ENCODE measurements at regions not wholly inside any gene's neighbourhood (a gene's known extent, or its start where the extent isn't known, plus 50 kb on each side); places are given as distances from the start of the nearest gene placed in this dataset.

DNA sequence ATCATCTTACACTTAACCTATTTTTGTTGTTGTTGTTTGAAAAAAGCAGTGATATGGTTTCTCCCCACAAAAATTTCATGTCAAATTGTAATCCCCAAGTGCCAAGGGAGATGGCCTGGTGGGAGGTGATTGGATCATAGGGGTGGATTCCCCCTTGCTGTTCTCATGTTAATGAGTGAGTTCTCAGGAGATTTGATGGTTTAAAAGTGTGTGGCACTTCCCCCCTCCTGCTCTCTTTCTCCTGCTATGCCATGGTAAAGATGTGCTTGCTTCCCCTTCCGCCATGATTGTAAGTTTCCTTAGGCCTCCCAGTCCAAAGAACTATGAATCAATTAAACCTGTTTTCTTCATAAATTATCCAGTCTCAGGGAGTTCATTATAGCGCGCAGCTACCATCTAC is 1362.7 kb upstream of the FAM98A start:
- TF ChIP-seq, protein P1, sequence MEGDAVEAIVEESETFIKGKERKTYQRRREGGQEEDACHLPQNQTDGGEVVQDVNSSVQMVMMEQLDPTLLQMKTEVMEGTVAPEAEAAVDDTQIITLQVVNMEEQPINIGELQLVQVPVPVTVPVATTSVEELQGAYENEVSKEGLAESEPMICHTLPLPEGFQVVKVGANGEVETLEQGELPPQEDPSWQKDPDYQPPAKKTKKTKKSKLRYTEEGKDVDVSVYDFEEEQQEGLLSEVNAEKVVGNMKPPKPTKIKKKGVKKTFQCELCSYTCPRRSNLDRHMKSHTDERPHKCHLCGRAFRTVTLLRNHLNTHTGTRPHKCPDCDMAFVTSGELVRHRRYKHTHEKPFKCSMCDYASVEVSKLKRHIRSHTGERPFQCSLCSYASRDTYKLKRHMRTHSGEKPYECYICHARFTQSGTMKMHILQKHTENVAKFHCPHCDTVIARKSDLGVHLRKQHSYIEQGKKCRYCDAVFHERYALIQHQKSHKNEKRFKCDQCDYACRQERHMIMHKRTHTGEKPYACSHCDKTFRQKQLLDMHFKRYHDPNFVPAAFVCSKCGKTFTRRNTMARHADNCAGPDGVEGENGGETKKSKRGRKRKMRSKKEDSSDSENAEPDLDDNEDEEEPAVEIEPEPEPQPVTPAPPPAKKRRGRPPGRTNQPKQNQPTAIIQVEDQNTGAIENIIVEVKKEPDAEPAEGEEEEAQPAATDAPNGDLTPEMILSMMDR (IDR thresholded peaks at IDR 0.05; ENCODE audit: insufficient read depth, low read length, poor library complexity, severe bottlenecking) = no peak
- no peak for TF ChIP-seq EZH2phosphoT487 (conservative IDR thresholded peaks at IDR 0.05; ENCODE audit: low read length)

Data from SU-DHL-6 (cell line).